ENCODE measurements at regions not wholly inside any gene's neighbourhood (a gene's known extent, or its start where the extent isn't known, plus 50 kb on each side); places are given as distances from the start of the nearest gene placed in this dataset.

- H3K4me3 ChIP-seq (ENCODE audit: low read depth, poor library complexity, severe bottlenecking), result no peak overlapping the region
- no peak for TF ChIP-seq POLR2A (IDR thresholded peaks at IDR 0.05)
- TF ChIP-seq CTCF (IDR thresholded peaks at IDR 0.05), result no peak
- DNase-seq (ENCODE audit: low spot score in 2 of 2), result no peak
- intact Hi-C loops (cut with DNase I; ENCODE audit: low total_unique reads), result loop anchor here (5.0 kb wide), 1 partner anchor 254 kb away; no protein-coding TSS in a partner anchor
- 74 to 79% methylated on average over 6 of the region's 6 CpGs for WGBS, 2 donors
Measured at GRCh38 chr16:48105976-48106375, 49.8 kb downstream of the ABCC12 start.

GRCh38 chr16:48105456-48105855 is 50.3 kb downstream of the ABCC12 start:
- TF ChIP-seq CTCF (IDR thresholded peaks at IDR 0.05) (no peak), POLR2A (IDR thresholded peaks at IDR 0.05) (no peak)
- 72 to 85% methylated on average over 4 of the region's 4 CpGs for WGBS, 2 donors
- DNase-seq (ENCODE audit: low spot score in 2 of 2), result no peak
- intact Hi-C loops (cut with DNase I; ENCODE audit: low total_unique reads), result loop anchor here (5.0 kb wide), 1 partner anchor 253 kb away; no protein-coding TSS in a partner anchor
- H3K4me3 ChIP-seq (ENCODE audit: low read depth, poor library complexity, severe bottlenecking), result no peak overlapping the region

DNA sequence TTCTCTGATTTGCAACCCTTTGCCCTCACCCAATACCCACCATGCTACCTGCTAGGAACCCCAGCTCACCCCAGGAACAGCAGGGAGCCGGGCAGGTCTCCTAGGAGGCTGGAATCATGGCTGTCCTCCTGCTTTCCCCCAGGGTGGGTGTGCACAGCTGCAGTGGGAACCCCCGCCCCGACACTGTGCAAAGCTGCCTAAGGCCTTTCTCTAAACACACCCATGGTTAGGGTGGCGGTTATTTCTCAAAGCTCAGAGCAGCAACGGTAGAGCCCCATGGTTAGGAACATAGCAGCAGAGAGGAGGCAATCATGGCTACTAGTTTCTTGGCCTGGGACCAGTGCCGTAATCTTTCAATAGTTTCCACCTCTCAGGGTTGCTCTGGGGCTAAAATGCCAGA is 52.2 kb downstream of the ABCC12 start:
- H3K4me3 ChIP-seq (ENCODE audit: low read depth, poor library complexity, severe bottlenecking), result no peak overlapping the region
- WGBS, 2 donors, result 53 to 59% methylated on average over 6 of the region's 6 CpGs
- no peak for DNase-seq (ENCODE audit: low spot score in 2 of 2)
- TF ChIP-seq CTCF (IDR thresholded peaks at IDR 0.05) (no peak), POLR2A (IDR thresholded peaks at IDR 0.05) (no peak)
- intact Hi-C loops (cut with DNase I; ENCODE audit: low total_unique reads), result no loop called here

GRCh38 chr16:48102083-48103008 is 53.4 kb downstream of the ABCC12 start:
- intact Hi-C loops (cut with DNase I; ENCODE audit: low total_unique reads), result no loop called here
- no peak overlapping the region for H3K4me3 ChIP-seq (ENCODE audit: low read depth, poor library complexity, severe bottlenecking)
- DNase-seq (ENCODE audit: low spot score in 2 of 2), result no peak
- TF ChIP-seq POLR2A (IDR thresholded peaks at IDR 0.05), result no peak
- no peak for TF ChIP-seq CTCF (IDR thresholded peaks at IDR 0.05)
- 75 to 81% methylated on average over 15 of the region's 15 CpGs for WGBS, 2 donors

- 34 to 39% methylated on average over 13 of the region's 13 CpGs for WGBS, 2 donors
- no peak overlapping the region for H3K4me3 ChIP-seq (ENCODE audit: low read depth, poor library complexity, severe bottlenecking)
- TF ChIP-seq CTCF (IDR thresholded peaks at IDR 0.05), result no peak
- TF ChIP-seq POLR2A (IDR thresholded peaks at IDR 0.05), result no peak
- no peak for DNase-seq (ENCODE audit: low spot score in 2 of 2)
- intact Hi-C loops (cut with DNase I; ENCODE audit: low total_unique reads), result no loop called here
Measured at GRCh38 chr16:48101069-48101674, 54.6 kb downstream of the ABCC12 start.
